Coronary artery (tissue), 2 donors: ENCODE measurements at regions not wholly inside any gene's neighbourhood (a gene's known extent, or its start where the extent isn't known, plus 50 kb on each side); places are given as distances from the start of the nearest gene placed in this dataset.

Source experiments
- DNase-seq: peaks from one replicate; pipeline ENCODE4 v3.0.0-alpha.2; 2017; ENCODE audit warnings: low spot score
- H3K27ac ChIP-seq, 2 donors: fragments of 200-600 bp; sonication (generic); one replicate each; pipeline ENCODE4 v1.5.1; 2016 to 2019
- H3K4me3 ChIP-seq: fragments of 200-600 bp; sonication (generic); 2 replicates; pipeline ENCODE4 v1.5.1; 2016; ENCODE audit warnings: mild to moderate bottlenecking, moderate library complexity
- CTCF ChIP-seq: fragments of 200-600 bp; sonication (generic); IDR thresholded peaks from one replicate; pipeline ENCODE4 v1.5.1; 2019; ENCODE audit warnings: antibody characterized with exemption

GRCh38 chr1:18552631-18553030, 71.9 kb downstream of the KLHDC7A start:
- no peak for TF ChIP-seq CTCF
- no peak overlapping the region for H3K27ac ChIP-seq
- H3K4me3 ChIP-seq = no peak overlapping the region
- DNase-seq = no peak

- no peak for TF ChIP-seq CTCF
- no peak overlapping the region for H3K4me3 ChIP-seq
- no peak overlapping the region for H3K27ac ChIP-seq
- no peak for DNase-seq
Observed at GRCh38 chr1:18553388-18553787, 72.7 kb downstream of the KLHDC7A start.

GRCh38 chr1:18554099-18554498, 73.4 kb downstream of the KLHDC7A start:
- no peak overlapping the region for H3K4me3 ChIP-seq
- DNase-seq = no peak
- no peak overlapping the region for H3K27ac ChIP-seq
- TF ChIP-seq CTCF = no peak

- no peak for DNase-seq
- Histone ChIP-seq H3K4me3 (no peak overlapping the region), H3K27ac (no peak overlapping the region)
- TF ChIP-seq CTCF = no peak
Observed at GRCh38 chr1:18554597-18554996, 73.9 kb downstream of the KLHDC7A start.

- no peak overlapping the region for H3K27ac ChIP-seq
- H3K4me3 ChIP-seq = no peak overlapping the region
- no peak for DNase-seq
- no peak for TF ChIP-seq CTCF
Observed at GRCh38 chr1:18555036-18555435, 74.3 kb downstream of the KLHDC7A start.

- H3K27ac ChIP-seq = no peak overlapping the region
- no peak for DNase-seq
- H3K4me3 ChIP-seq = no peak overlapping the region
- TF ChIP-seq CTCF = no peak
Observed at GRCh38 chr1:18556364-18556763, 74.3 kb upstream of the PAX7 start.

GRCh38 chr1:18557621-18558465, 72.8 kb upstream of the PAX7 start:
- Histone ChIP-seq H3K4me3 (no peak overlapping the region), H3K27ac (no peak overlapping the region)
- TF ChIP-seq CTCF = no peak
- no peak for DNase-seq
